Fibroblast of pulmonary artery (primary cell): ENCODE measurements at regions not wholly inside any gene's neighbourhood (a gene's known extent, or its start where the extent isn't known, plus 50 kb on each side); places are given as distances from the start of the nearest gene placed in this dataset.
"Not testable (repeated sequence)": the region's sequence is repeated elsewhere in the genome, so short reads cannot be mapped to it uniquely, and the experiment has no call there.

Source experiments
- DNase-seq: peaks from one replicate; pipeline ENCODE4 v3.0.0-alpha.2; 2010; ENCODE audit warnings: low read depth
- H3K4me3 ChIP-seq: replicated peaks from 2 replicates; pipeline ENCODE4 v1.5.1; 2011; ENCODE audit warnings: low read depth, mild to moderate bottlenecking, control low read depth, low read length, moderate library complexity
- TF ChIP-seq, protein P1 (sequence below): IDR thresholded peaks from 2 replicates; pipeline ENCODE4 v1.5.1; 2011; ENCODE audit warnings: mild to moderate bottlenecking, control low read depth, low read length, inconsistent platforms; ENCODE audit errors: missing control alignments

DNA sequence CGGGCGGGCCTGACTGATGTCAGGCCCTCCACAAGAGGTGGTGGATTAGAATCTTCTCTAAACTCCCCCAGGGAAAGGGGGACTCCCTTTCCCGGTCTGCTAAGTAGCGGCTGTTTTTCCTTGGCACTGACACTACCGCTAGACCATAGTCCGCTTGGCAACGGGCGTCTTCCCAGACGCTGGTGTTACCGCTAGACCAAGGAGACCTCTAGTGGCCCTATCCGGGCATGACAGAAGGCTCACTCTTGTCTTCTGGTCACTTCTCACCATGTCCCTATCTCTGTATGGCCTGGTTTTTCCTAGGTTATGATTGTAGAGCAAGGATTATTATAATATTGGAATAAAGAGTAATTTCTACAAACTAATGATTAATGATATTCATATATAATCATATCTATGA lies 318.2 kb upstream of the DKK2 start:
- not testable (repeated sequence) for H3K4me3 ChIP-seq
- TF ChIP-seq, protein P1, sequence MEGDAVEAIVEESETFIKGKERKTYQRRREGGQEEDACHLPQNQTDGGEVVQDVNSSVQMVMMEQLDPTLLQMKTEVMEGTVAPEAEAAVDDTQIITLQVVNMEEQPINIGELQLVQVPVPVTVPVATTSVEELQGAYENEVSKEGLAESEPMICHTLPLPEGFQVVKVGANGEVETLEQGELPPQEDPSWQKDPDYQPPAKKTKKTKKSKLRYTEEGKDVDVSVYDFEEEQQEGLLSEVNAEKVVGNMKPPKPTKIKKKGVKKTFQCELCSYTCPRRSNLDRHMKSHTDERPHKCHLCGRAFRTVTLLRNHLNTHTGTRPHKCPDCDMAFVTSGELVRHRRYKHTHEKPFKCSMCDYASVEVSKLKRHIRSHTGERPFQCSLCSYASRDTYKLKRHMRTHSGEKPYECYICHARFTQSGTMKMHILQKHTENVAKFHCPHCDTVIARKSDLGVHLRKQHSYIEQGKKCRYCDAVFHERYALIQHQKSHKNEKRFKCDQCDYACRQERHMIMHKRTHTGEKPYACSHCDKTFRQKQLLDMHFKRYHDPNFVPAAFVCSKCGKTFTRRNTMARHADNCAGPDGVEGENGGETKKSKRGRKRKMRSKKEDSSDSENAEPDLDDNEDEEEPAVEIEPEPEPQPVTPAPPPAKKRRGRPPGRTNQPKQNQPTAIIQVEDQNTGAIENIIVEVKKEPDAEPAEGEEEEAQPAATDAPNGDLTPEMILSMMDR = peak; percentile 32
- peak; percentile 21 for DNase-seq

DNA sequence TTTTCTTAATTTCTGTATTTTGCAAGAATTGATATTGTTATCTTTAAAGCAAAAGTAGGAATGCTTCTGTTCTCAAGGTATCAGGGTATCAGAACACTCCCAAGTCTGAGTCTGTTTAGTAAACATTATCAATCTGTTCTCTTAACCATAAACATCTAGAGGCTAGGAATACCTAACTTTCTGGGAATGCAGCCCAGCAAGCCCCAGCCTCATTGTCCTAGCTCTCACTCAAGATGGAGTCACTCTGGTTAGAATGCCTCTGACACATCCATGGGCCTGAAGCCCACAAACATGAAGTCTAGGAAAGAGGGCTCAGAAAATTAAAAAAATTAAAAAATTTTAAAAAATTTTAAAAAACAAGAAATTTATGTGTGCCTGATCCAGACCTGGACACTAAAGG lies 315.1 kb upstream of the DKK2 start:
- TF ChIP-seq, protein P1 = no peak
- DNase-seq = no peak
- H3K4me3 ChIP-seq = no peak overlapping the region

GRCh38 chr4:107349732-107350131 lies 313.6 kb upstream of the DKK2 start:
- no peak overlapping the region for H3K4me3 ChIP-seq
- no peak for DNase-seq
- TF ChIP-seq, protein P1 = no peak

DNA sequence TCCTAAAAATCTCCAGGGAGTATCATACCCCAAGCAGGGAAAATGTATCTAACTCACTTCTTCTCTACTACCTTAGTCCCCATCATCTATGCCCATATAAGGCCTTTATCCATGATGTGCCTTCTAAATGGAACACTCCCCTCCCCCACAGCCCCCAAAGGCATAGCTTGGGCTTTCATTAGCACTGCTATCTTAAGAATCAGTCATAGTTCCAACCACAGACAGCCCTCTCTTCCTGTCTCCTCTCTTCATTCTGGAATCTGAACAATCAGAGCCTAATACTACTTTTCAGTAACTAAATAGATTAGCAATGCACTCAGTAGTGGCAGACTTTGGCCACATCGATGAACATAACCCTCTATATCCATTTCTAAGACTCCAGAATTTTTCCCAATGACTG lies 313.2 kb upstream of the DKK2 start:
- no peak for DNase-seq
- H3K4me3 ChIP-seq = no peak overlapping the region
- TF ChIP-seq, protein P1 = no peak

GRCh38 chr4:107348188-107349050 lies 312.3 kb upstream of the DKK2 start:
- TF ChIP-seq, protein P1 = no peak
- no peak overlapping the region for H3K4me3 ChIP-seq
- no peak for DNase-seq

- TF ChIP-seq, protein P1 = no peak
- no peak overlapping the region for H3K4me3 ChIP-seq
- no peak for DNase-seq
These were observed 297.4 kb upstream of the DKK2 start for GRCh38 chr4:107333518-107333917.

DNA sequence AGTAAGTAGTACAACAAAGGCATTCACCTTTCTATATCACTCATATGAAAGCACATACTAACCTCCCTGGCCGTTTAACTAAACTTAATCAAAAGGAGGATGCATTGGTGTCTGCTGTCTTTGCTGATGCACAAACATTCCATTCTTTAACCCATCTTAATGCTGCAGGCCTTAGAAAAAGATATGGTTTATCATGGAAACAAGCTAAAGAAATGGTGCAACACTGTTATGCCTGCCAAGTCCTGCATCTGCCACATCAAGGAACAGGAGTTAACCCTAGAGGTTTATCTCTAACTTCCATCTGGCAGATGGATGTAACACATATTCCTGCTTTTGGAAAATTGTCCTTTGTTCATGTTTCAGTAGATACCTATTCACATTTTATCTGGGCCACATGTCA lies 296.5 kb upstream of the DKK2 start:
- not testable (repeated sequence) for H3K4me3 ChIP-seq, DNase-seq
